ENCODE measurements at regions not wholly inside any gene's neighbourhood (a gene's known extent, or its start where the extent isn't known, plus 50 kb on each side); places are given as distances from the start of the nearest gene placed in this dataset.

DNA sequence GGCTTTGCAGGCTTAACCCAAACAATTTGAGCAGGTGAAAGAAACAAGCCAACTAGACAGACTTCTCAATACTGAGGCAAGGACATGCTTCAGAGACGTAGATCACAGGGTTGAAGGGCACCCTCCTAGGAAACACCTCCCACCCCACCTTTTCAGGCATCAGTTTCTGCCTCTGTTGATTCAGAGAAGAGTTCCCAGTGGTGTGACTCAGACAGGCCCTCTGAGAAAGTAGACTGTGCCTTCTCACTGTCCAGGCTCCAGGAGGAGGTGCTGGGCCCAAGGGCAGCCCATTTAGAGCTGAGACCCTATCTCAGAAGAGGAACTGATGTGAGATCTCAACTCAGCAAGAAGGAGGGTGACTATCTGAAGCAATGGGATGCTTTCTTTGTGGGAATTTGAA lies 108.1 kb downstream of the FAM50B start:
- TF ChIP-seq CTCF (conservative IDR thresholded peaks at IDR 0.05; ENCODE audit: low read depth, low read length) = no peak
- no peak for TF ChIP-seq MAFK (IDR thresholded peaks at IDR 0.05; ENCODE audit: low read depth, low read length)
- no peak for TF ChIP-seq POLR2A (IDR thresholded peaks at IDR 0.05; ENCODE audit: low read depth, low read length)
- TF ChIP-seq BHLHE40 (IDR thresholded peaks at IDR 0.05; ENCODE audit: low read depth, low read length) = no peak
- TF ChIP-seq NFE2L2 (IDR thresholded peaks at IDR 0.05; ENCODE audit: low read depth, low read length) = no peak
- no peak for TF ChIP-seq CHD1 (IDR thresholded peaks at IDR 0.05; ENCODE audit: low read depth, low read length)
- TF ChIP-seq, protein P1, sequence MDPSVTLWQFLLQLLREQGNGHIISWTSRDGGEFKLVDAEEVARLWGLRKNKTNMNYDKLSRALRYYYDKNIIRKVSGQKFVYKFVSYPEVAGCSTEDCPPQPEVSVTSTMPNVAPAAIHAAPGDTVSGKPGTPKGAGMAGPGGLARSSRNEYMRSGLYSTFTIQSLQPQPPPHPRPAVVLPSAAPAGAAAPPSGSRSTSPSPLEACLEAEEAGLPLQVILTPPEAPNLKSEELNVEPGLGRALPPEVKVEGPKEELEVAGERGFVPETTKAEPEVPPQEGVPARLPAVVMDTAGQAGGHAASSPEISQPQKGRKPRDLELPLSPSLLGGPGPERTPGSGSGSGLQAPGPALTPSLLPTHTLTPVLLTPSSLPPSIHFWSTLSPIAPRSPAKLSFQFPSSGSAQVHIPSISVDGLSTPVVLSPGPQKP (IDR thresholded peaks at IDR 0.05; ENCODE audit: borderline replicate concordance, low read depth, low read length) = no peak
- TF ChIP-seq MAZ (IDR thresholded peaks at IDR 0.05; ENCODE audit: borderline replicate concordance, low read depth, low read length) = no peak

All from IMR-90 (cell line).